SK-N-SH (cell line): ENCODE measurements at regions not wholly inside any gene's neighbourhood (a gene's known extent, or its start where the extent isn't known, plus 50 kb on each side); places are given as distances from the start of the nearest gene placed in this dataset.

ENCODE experiments used
- CTCF ChIA-PET: fragments of 300-600, 350-600 bp; formaldehyde crosslinking; extraction: SDS; loops from one replicate; lab custom pipeline; 2021; lab: Yijun Ruan, JAX
- POLR2A ChIA-PET: fragments of 350-600 bp; sonication (Branson Sonifier 250); formaldehyde crosslinking; extraction: SDS; loops from one replicate; lab custom pipeline; 2020; ENCODE audit warnings: antibody characterized with exemption, inconsistent platforms; lab: Yijun Ruan, JAX
- DNase-seq: peaks from one replicate; pipeline ENCODE4 v3.0.0; 2012
- H2AFZ ChIP-seq: fragments of 200-600 bp; sonication (generic); 2 replicates; pipeline ENCODE4 v1.8.1; 2016; ENCODE audit warnings: antibody characterized with exemption, mild to moderate bottlenecking, low read depth
- H3F3A ChIP-seq: fragments of 200-600 bp; sonication (generic); replicated peaks from 2 replicates; pipeline ENCODE3; 2016; ENCODE audit warnings: antibody characterized with exemption, mild to moderate bottlenecking; ENCODE audit not compliant: insufficient read depth
- H3K27ac ChIP-seq, 2 experiments: fragments of 200-500 bp in 1 of 2; fragments of 200-600 bp in 1 of 2; sonication (Bioruptor generic) in 1 of 2; sonication (generic), shearing (Covaris generic) in 1 of 2; 2 replicates each; pipeline versions ENCODE4 v1.5.1 to v1.6.1; 2014 to 2016; ENCODE audit warnings: low read depth in 2 of 2, inconsistent platforms in 1 of 2, low read length in 1 of 2, mild to moderate bottlenecking in 1 of 2, mixed read lengths in 1 of 2
- H3K27me3 ChIP-seq: fragments of 200-600 bp; sonication (generic), shearing (Covaris generic); 2 replicates; pipeline ENCODE4 v1.6.1; 2016; ENCODE audit warnings: mixed run types; ENCODE audit not compliant: insufficient read depth
- H3K36me3 ChIP-seq, 2 experiments: fragments of 200-500 bp in 1 of 2; fragments of 200-600 bp in 1 of 2; sonication (Bioruptor generic) in 1 of 2; sonication (generic) in 1 of 2; replicated peaks in 1 of 2; 2 replicates each; pipeline versions ENCODE3 to v1.5.1; 2014 to 2016; ENCODE audit warnings: low read length in 1 of 2, mild to moderate bottlenecking in 1 of 2; ENCODE audit not compliant: insufficient read depth in 2 of 2, control insufficient read depth in 1 of 2
- H3K4me1 ChIP-seq, 2 experiments: fragments of 200-500 bp in 1 of 2; fragments of 200-600 bp in 1 of 2; sonication (Bioruptor generic) in 1 of 2; sonication (generic), shearing (Covaris generic) in 1 of 2; 2 replicates each; pipeline versions ENCODE4 v1.5.1 to v1.6.1; 2014 to 2016; ENCODE audit warnings: low read depth in 1 of 2, low read length in 1 of 2, mixed run types in 1 of 2; ENCODE audit not compliant: insufficient read depth in 2 of 2, control insufficient read depth in 1 of 2
- H3K4me2 ChIP-seq: fragments of 200-600 bp; sonication (generic), shearing (Covaris generic); 2 replicates; pipeline ENCODE4 v1.6.1; 2017; ENCODE audit warnings: mixed run types
- H3K4me3 ChIP-seq, 2 experiments: fragments of 200-500 bp in 1 of 2; fragments of 200-600 bp in 1 of 2; sonication (Bioruptor generic) in 1 of 2; sonication (generic), shearing (Covaris generic) in 1 of 2; 2 replicates each; pipeline versions ENCODE4 v1.5.1 to v1.8.1; 2014 to 2016; ENCODE audit warnings: low read depth in 2 of 2, inconsistent platforms in 1 of 2, low read length in 1 of 2, mild to moderate bottlenecking in 1 of 2, mixed read lengths in 1 of 2, moderate library complexity in 1 of 2
- H3K79me2 ChIP-seq: fragments of 200-600 bp; sonication (generic); 2 replicates; pipeline ENCODE4 v1.8.1; 2017; ENCODE audit warnings: mild to moderate bottlenecking; ENCODE audit not compliant: insufficient read depth
- H3K9ac ChIP-seq: fragments of 200-600 bp; sonication (generic); 2 replicates; pipeline ENCODE4 v1.6.1; 2017; ENCODE audit warnings: mixed run types
- H3K9me2 ChIP-seq: fragments of 200-600 bp; sonication (generic); 2 replicates; pipeline ENCODE4 v1.6.1; 2017; ENCODE audit warnings: mixed run types
- H3K9me3 ChIP-seq: fragments of 200-600 bp; sonication (generic); 2 replicates; pipeline ENCODE4 v1.6.1; 2017; ENCODE audit warnings: mixed run types, mild to moderate bottlenecking, moderate library complexity
- H4K20me1 ChIP-seq: fragments of 200-600 bp; sonication (generic); 2 replicates; pipeline ENCODE4 v1.6.1; 2017; ENCODE audit warnings: mild to moderate bottlenecking, mixed run types; ENCODE audit not compliant: insufficient read depth
- CHD2 ChIP-seq: fragments of 150-350 bp; IDR thresholded peaks from 2 replicates; pipeline ENCODE4 v1.6.1; 2018; ENCODE audit warnings: low read length; ENCODE audit not compliant: partially characterized antibody
- ELF1 ChIP-seq: IDR thresholded peaks from 2 replicates; pipeline ENCODE4 v1.4.0; 2012
- EZH2phosphoT487 ChIP-seq: fragments of 200-600 bp; sonication (generic); IDR thresholded peaks from 2 replicates; pipeline ENCODE4 v1.6.1; 2017; ENCODE audit warnings: low read depth, mixed run types, mild to moderate bottlenecking, antibody characterized with exemption, moderate library complexity, borderline replicate concordance
- GATA2 ChIP-seq: sonication (generic); formaldehyde crosslinking; IDR thresholded peaks from 2 replicates; pipeline ENCODE4 v1.5.0; 2020; ENCODE audit warnings: mild to moderate bottlenecking, missing genetic modification reagents
- NFIC ChIP-seq: IDR thresholded peaks from 2 replicates; pipeline ENCODE4 v1.4.0; 2012; ENCODE audit warnings: borderline replicate concordance
- POLR2AphosphoS5 ChIP-seq: IDR thresholded peaks from 2 replicates; pipeline ENCODE4 v1.6.1; 2012; ENCODE audit warnings: low read depth, low read length
- RAD21 ChIP-seq: IDR thresholded peaks from 2 replicates; pipeline ENCODE4 v1.6.1; 2012; ENCODE audit warnings: mild to moderate bottlenecking, low read length
- RCOR1 ChIP-seq: fragments of 150-350 bp; IDR thresholded peaks from 2 replicates; pipeline ENCODE4 v1.6.1; 2017; ENCODE audit warnings: antibody characterized with exemption, low read length
- RFX5 ChIP-seq: IDR thresholded peaks from 2 replicates; pipeline ENCODE4 v1.6.1; 2012; ENCODE audit warnings: mild to moderate bottlenecking, improper control_type of control experiment, low read length
- SIN3A ChIP-seq: IDR thresholded peaks from 2 replicates; pipeline ENCODE4 v1.6.1; 2012; ENCODE audit warnings: low read depth, mild to moderate bottlenecking, low read length, moderate library complexity, borderline replicate concordance
- SMC3 ChIP-seq: IDR thresholded peaks from 2 replicates; pipeline ENCODE4 v1.6.1; 2012; ENCODE audit warnings: low read depth, low read length, improper control_type of control experiment
- TCF12 ChIP-seq: IDR thresholded peaks from 2 replicates; pipeline ENCODE4 v1.4.0; 2012
- WGBS: methylation state at CpG from one replicate; pipeline ENCODE4 v1.1.6; 2017; ENCODE audit warnings: low lambda C conversion rate; 5-methylcytosine and 5-hydroxymethylcytosine counted together
- TF ChIP-seq, protein P1 (sequence below): fragments of 150-350 bp; IDR thresholded peaks from 2 replicates; pipeline ENCODE4 v1.6.1; 2016; ENCODE audit warnings: mild to moderate bottlenecking, low read depth, low read length
- TF ChIP-seq, protein P2 (sequence below): IDR thresholded peaks from 2 replicates; pipeline ENCODE4 v1.4.0; 2012; ENCODE audit warnings: low read depth
- TF ChIP-seq, protein P3 (sequence below): fragments of 150-350 bp; IDR thresholded peaks from 2 replicates; pipeline ENCODE4 v1.6.1; 2017; ENCODE audit warnings: antibody characterized with exemption, low read length, low read depth, borderline replicate concordance
- TF ChIP-seq, protein P4 (sequence below): IDR thresholded peaks from 2 replicates; pipeline ENCODE4 v1.4.0; 2012; ENCODE audit warnings: low read depth, borderline replicate concordance

DNA sequence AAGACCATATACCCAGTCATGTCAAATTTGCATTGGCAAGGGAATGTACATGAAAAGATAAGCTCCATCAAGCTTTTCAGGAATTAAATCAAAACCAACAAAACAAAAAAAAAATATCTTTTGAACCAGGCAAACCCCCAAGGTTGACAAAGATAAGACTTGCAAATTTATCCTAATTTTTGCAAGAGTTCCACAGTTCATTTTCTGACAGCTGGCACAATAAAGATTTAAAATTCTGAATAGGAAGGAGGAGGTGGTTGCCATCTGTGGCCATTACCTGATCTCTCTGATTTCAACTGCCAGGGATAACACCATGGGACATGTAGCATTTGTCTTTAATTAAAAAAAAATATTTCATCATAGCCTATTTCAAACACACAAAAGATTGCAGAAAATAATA, 135.9 kb upstream of the SHISA6 start (continued):
- no peak for TF ChIP-seq GATA2 (CRISPR knock-in tag)

DNA sequence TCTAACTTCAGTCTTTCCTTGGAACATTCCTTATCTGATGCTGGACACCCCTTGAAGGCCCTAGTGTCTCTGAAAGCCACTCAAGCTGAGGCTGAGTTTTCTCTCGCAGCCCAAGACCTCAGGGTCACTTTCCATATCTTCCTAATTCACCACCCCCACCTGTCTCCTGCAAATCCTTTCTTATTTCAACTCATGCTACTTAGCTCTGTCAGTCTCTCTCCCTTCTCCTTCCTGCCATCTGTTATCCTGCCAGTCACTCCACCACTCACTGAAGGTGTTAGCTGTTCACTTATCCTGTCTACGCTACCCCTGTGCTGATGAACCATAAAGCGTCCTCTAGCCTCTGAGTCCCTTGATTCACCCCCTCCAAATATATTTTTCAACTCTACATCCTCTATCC, 143.9 kb upstream of the SHISA6 start:
- Histone ChIP-seq H3K4me2 (no peak overlapping the region), H4K20me1 (no peaks in the 10 kb centered on the region), H3K79me2 (no peaks in the 10 kb centered on the region), H3K4me3 (no peak overlapping the region), H3K9ac (no peak overlapping the region), H3K9me3 (no peaks in the 10 kb centered on the region), H3K36me3 (no peaks in the 10 kb centered on the region), H3F3A (no peaks in the 10 kb centered on the region), H3K27me3 (no peaks in the 10 kb centered on the region), H3K4me1 (no peaks in the 10 kb centered on the region), H3K27ac (no peak overlapping the region), H2AFZ (no peak overlapping the region), H3K9me2 (no peaks in the 10 kb centered on the region)
- POLR2A ChIA-PET = no interaction called here
- CTCF ChIA-PET = no interaction called here
- DNase-seq = no peak
- WGBS = 4% methylated on average over 3 of the region's 3 CpGs
- no peak for TF ChIP-seq CHD2
- TF ChIP-seq, all 33 proteins: peak for 0

DNA sequence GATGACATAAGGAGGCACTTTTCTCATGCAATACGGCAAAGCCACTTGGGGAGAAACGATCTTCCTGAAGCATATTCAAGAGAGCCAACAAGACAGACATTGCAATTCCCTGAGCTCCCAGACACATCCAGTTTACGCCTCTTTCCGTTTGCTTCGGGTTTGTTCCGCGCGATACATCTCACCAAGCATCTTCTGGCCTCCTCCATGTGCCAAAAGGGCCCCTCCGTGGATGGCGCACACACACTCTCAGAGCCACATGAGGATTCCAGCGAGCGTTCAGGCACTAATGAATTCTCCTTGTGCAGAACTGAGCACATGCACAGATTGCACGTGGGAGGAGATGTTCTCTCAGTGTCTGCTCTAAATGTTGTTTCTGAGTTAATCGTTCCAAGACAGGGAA, 146.7 kb upstream of the SHISA6 start:
- 57% methylated on average over 14 of the region's 14 CpGs for WGBS
- Histone ChIP-seq H3K79me2 (no peaks in the 10 kb centered on the region), H3K27ac (no peak overlapping the region), H3K4me3 (no peak overlapping the region), H3K27me3 (no peaks in the 10 kb centered on the region), H3K9me2 (no peaks in the 10 kb centered on the region), H2AFZ (no peak overlapping the region), H3K4me1 (no peaks in the 10 kb centered on the region), H3K4me2 (no peak overlapping the region), H3F3A (no peaks in the 10 kb centered on the region), H3K9me3 (no peaks in the 10 kb centered on the region), H3K9ac (no peak overlapping the region), H3K36me3 (no peaks in the 10 kb centered on the region), H4K20me1 (no peaks in the 10 kb centered on the region)
- ChIA-PET POLR2A (no interaction called here), CTCF (no interaction called here)
- no peak for DNase-seq
- TF ChIP-seq TCF12 (no peak), RAD21 (no peak), SIN3A (no peak), EZH2phosphoT487 (no peak)
- TF ChIP-seq, protein P1, sequence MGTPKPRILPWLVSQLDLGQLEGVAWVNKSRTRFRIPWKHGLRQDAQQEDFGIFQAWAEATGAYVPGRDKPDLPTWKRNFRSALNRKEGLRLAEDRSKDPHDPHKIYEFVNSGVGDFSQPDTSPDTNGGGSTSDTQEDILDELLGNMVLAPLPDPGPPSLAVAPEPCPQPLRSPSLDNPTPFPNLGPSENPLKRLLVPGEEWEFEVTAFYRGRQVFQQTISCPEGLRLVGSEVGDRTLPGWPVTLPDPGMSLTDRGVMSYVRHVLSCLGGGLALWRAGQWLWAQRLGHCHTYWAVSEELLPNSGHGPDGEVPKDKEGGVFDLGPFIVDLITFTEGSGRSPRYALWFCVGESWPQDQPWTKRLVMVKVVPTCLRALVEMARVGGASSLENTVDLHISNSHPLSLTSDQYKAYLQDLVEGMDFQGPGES = no peak

DNA sequence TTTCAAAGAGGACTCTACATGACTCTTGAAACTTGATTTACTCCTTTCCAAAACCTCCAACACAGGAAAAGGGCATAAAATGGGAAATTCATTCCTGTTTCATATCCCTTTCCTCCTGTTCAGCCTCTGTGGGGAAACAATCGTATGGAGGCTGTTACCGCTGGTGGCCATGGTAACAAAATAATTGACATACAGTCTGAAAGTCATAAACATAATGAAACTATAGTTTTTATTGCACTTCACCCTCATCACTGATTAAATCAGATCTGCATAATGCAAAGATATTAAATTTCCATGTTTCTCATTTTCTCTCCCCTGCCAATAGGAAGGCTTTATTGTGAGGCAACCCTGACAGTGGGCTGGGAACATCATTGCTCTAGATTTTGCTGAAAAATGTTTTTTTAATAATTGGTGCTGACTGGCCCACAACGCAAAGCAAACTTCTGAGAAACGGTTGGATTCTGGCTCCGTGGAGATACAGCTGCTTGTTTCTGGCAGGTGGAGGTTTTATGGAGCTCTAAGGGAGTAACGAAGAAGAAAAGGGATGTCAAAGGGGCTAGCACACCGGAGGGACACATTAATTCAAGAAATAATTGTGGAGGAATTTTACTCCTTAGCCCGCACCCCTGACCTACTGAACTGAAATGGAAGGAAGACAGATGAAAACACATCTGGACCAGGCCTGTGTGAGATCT, 154.2 kb upstream of the SHISA6 start:
- no peaks in the 10 kb centered on the region for H3K9me2 ChIP-seq
- H3K27ac ChIP-seq = no peak overlapping the region
- no peak overlapping the region for H3K4me3 ChIP-seq
- H3K27me3 ChIP-seq = no peaks in the 10 kb centered on the region
- H3K79me2 ChIP-seq = no peaks in the 10 kb centered on the region
- H3K4me1 ChIP-seq = no peaks in the 10 kb centered on the region
- H3K9me3 ChIP-seq = no peaks in the 10 kb centered on the region
- POLR2A ChIA-PET = no interaction called here
- CTCF ChIA-PET = interaction anchor here (1.7 kb wide), 1 partner anchor 59 kb away, joined by 7 read pairs; no protein-coding TSS in a partner anchor
- no peaks in the 10 kb centered on the region for H3F3A ChIP-seq
- DNase-seq = no peak
- H3K9ac ChIP-seq = no peak overlapping the region
- no peak overlapping the region for H3K4me2 ChIP-seq
- WGBS = 14% methylated on average over 8 of the region's 8 CpGs
- no peaks in the 10 kb centered on the region for H3K36me3 ChIP-seq
- H2AFZ ChIP-seq = no peak overlapping the region
- H4K20me1 ChIP-seq = no peaks in the 10 kb centered on the region
- TF ChIP-seq TCF12 (no peak), RCOR1 (no peak), SMC3 (no peak), EZH2phosphoT487 (no peak), NFIC (no peak), ELF1 (no peak), RFX5 (no peak), POLR2AphosphoS5 (no peak)
- TF ChIP-seq, protein P2, sequence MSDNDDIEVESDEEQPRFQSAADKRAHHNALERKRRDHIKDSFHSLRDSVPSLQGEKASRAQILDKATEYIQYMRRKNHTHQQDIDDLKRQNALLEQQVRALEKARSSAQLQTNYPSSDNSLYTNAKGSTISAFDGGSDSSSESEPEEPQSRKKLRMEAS = no peak
- TF ChIP-seq, protein P3, sequence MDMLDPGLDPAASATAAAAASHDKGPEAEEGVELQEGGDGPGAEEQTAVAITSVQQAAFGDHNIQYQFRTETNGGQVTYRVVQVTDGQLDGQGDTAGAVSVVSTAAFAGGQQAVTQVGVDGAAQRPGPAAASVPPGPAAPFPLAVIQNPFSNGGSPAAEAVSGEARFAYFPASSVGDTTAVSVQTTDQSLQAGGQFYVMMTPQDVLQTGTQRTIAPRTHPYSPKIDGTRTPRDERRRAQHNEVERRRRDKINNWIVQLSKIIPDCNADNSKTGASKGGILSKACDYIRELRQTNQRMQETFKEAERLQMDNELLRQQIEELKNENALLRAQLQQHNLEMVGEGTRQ = no peak
- TF ChIP-seq, protein P4, sequence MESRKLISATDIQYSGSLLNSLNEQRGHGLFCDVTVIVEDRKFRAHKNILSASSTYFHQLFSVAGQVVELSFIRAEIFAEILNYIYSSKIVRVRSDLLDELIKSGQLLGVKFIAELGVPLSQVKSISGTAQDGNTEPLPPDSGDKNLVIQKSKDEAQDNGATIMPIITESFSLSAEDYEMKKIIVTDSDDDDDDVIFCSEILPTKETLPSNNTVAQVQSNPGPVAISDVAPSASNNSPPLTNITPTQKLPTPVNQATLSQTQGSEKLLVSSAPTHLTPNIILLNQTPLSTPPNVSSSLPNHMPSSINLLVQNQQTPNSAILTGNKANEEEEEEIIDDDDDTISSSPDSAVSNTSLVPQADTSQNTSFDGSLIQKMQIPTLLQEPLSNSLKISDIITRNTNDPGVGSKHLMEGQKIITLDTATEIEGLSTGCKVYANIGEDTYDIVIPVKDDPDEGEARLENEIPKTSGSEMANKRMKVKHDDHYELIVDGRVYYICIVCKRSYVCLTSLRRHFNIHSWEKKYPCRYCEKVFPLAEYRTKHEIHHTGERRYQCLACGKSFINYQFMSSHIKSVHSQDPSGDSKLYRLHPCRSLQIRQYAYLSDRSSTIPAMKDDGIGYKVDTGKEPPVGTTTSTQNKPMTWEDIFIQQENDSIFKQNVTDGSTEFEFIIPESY = no peak
